ENCODE measurements at regions not wholly inside any gene's neighbourhood (a gene's known extent, or its start where the extent isn't known, plus 50 kb on each side); places are given as distances from the start of the nearest gene placed in this dataset.

GRCh38 chr18:30566877-30567276, 475.7 kb downstream of the DSC3 start:
- TF ChIP-seq, protein P1, sequence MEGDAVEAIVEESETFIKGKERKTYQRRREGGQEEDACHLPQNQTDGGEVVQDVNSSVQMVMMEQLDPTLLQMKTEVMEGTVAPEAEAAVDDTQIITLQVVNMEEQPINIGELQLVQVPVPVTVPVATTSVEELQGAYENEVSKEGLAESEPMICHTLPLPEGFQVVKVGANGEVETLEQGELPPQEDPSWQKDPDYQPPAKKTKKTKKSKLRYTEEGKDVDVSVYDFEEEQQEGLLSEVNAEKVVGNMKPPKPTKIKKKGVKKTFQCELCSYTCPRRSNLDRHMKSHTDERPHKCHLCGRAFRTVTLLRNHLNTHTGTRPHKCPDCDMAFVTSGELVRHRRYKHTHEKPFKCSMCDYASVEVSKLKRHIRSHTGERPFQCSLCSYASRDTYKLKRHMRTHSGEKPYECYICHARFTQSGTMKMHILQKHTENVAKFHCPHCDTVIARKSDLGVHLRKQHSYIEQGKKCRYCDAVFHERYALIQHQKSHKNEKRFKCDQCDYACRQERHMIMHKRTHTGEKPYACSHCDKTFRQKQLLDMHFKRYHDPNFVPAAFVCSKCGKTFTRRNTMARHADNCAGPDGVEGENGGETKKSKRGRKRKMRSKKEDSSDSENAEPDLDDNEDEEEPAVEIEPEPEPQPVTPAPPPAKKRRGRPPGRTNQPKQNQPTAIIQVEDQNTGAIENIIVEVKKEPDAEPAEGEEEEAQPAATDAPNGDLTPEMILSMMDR (IDR thresholded peaks at IDR 0.05), result no peak
- no peak for TF ChIP-seq POLR2A (IDR thresholded peaks at IDR 0.05)

Measured in uterus (tissue), 2 donors.